ENCODE measurements at regions not wholly inside any gene's neighbourhood (a gene's known extent, or its start where the extent isn't known, plus 50 kb on each side); places are given as distances from the start of the nearest gene placed in this dataset.

DNA sequence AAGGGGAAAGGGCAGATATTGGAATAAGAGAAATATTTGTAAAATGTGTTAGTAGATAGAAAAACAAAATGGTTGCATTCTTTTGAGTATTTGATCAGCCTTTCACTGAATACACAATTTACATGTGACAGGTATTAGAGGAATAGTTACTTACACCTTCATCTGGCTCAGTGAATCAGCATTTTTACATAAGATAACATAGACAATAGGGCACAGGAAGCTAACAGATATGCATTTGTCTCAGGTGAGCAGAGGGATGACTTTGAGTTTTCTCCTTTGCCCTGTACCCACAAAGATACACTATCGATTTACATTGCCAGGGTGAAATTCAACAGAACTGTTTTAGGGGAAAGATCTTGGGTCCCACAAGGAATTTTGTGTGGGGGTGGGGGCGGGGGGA, 373.1 kb upstream of the NETO1 start:
- DNase-seq (ENCODE audit: low read depth), result no peak
- TF ChIP-seq, protein P1, sequence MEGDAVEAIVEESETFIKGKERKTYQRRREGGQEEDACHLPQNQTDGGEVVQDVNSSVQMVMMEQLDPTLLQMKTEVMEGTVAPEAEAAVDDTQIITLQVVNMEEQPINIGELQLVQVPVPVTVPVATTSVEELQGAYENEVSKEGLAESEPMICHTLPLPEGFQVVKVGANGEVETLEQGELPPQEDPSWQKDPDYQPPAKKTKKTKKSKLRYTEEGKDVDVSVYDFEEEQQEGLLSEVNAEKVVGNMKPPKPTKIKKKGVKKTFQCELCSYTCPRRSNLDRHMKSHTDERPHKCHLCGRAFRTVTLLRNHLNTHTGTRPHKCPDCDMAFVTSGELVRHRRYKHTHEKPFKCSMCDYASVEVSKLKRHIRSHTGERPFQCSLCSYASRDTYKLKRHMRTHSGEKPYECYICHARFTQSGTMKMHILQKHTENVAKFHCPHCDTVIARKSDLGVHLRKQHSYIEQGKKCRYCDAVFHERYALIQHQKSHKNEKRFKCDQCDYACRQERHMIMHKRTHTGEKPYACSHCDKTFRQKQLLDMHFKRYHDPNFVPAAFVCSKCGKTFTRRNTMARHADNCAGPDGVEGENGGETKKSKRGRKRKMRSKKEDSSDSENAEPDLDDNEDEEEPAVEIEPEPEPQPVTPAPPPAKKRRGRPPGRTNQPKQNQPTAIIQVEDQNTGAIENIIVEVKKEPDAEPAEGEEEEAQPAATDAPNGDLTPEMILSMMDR (conservative IDR thresholded peaks at IDR 0.05; ENCODE audit: low read depth, low read length), result no peak
- H3K4me3 ChIP-seq (ENCODE audit: low read depth, low read length), result no peak overlapping the region

DNA sequence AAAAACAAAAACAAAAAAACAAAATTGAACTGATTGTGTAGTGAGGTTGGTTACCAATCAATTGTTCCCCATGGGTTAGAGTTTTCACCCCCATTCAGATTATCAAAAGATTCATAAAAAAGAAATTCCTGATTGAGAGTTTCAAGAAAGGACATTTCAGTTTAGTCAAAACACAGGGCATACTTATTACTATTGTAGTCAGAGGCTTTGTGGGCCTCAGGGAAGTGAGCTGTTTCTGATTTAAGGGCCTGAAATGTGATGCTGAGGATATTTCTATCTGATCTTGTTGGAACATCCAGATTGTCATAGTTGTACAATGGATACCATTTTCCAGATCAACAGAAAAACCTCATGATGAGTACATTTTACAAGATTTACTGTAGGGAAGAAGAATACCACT, 368.1 kb upstream of the NETO1 start:
- TF ChIP-seq, protein P1 (conservative IDR thresholded peaks at IDR 0.05; ENCODE audit: low read depth, low read length), result no peak
- no peak for DNase-seq (ENCODE audit: low read depth)
- H3K4me3 ChIP-seq (ENCODE audit: low read depth, low read length), result no peak overlapping the region

DNA sequence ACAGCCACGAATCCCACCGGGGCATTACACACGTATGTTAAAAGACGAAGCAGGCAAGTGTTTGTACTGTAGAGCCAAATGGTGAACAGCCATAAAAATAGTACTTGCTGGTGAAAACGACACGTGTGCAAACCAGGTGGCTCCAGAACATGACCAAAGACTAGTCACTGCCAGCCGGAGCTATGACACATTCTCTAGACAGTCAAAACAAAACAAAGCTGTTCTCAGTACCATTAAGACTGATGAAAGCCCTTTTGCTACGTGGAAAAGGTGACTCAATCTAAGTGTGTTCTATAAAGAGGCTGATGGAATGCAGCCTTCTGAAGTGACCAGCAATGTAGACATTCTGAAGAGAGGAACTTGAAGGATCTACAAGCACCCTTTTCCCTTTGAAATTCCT, 367.7 kb upstream of the NETO1 start:
- TF ChIP-seq, protein P1 (conservative IDR thresholded peaks at IDR 0.05; ENCODE audit: low read depth, low read length), result no peak
- no peak overlapping the region for H3K4me3 ChIP-seq (ENCODE audit: low read depth, low read length)
- DNase-seq (ENCODE audit: low read depth), result peak; percentile 83

DNA sequence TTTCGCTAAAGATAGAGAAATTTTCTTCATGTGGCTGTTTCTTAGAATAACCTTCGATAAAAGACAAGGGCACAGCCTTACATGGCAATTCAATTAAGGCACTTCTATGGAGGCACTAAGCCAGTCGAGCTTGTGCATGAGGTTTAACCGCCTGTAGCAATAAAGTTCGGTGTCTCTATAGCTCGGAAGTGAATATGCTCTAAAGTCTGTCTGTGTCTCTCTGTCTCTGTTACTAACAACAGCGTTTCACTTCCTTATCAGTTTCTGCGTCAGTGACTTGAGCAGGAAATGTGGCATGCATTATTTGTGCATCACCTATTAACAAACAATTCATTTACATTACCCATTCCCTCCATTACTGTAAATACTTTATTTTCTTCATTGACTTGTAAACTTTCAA, 365.1 kb upstream of the NETO1 start:
- TF ChIP-seq, protein P1 (conservative IDR thresholded peaks at IDR 0.05; ENCODE audit: low read depth, low read length), result no peak
- no peak overlapping the region for H3K4me3 ChIP-seq (ENCODE audit: low read depth, low read length)
- DNase-seq (ENCODE audit: low read depth), result no peak

DNA sequence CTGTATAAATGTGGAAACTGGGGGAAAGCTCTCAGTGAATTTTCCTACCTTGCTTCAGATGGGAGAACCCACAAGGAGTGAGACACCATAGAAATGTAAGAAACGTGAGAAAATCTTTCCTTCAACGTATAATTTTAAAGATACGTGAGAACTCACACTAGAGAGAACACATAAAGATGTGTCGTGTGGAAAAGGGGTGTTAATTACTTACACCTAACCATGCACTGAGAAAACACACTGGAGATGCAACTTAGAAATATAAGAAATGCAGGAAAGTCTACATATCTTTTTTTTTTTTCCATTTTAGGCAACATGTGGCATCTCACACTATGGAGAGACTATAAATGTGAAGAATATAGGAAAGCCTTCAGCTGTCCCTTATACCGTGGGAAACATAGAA, 352.9 kb upstream of the NETO1 start:
- no peak overlapping the region for H3K4me3 ChIP-seq (ENCODE audit: low read depth, low read length)
- TF ChIP-seq, protein P1 (conservative IDR thresholded peaks at IDR 0.05; ENCODE audit: low read depth, low read length), result no peak
- DNase-seq (ENCODE audit: low read depth), result no peak

DNA sequence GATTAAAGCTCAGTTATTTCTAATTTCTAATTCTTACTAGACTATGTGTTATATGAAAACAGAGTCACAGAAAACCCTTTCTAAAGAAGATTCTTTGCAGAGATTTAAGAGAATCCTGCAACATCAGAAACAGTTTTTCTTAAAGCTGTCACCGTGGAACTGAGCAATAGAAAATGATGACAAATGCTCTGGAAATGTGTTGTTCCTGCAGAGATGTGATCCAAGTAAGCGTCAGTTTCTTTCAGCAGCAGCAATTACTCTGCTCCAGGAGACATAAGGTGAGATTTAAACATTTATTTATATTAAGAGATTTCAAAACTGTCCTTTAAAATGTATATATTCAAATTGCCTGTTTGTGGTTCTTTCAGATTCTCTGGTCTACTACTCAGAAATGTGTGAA, 350.5 kb upstream of the NETO1 start:
- TF ChIP-seq, protein P1 (conservative IDR thresholded peaks at IDR 0.05; ENCODE audit: low read depth, low read length), result no peak
- no peak for DNase-seq (ENCODE audit: low read depth)
- H3K4me3 ChIP-seq (ENCODE audit: low read depth, low read length), result no peak overlapping the region

DNA sequence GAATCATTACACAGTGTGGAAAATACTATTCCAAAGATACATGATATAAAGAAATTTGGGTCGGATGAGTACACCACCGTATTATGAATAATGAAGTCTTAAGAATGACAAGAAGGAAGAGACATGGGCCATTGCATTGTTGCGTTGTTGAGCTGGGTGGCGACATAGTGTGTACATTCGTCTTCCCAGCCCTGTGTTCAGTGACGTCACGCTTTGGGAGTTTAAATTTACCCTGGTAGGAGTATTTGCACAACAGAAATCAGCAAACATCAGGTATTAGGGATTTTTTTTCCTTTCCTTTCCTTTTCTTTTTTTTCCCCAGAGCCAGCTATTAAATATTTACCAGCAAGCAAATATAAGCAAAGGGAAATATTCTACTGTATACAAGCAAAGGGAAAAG, 347.2 kb upstream of the NETO1 start:
- TF ChIP-seq, protein P1 (conservative IDR thresholded peaks at IDR 0.05; ENCODE audit: low read depth, low read length), result no peak
- no peak for DNase-seq (ENCODE audit: low read depth)
- no peak overlapping the region for H3K4me3 ChIP-seq (ENCODE audit: low read depth, low read length)

All from epithelial cell of proximal tubule (primary cell).